NCI-H1436 treated with DMSO at 0.1 percent for 48 hours (cell line): ENCODE measurements at regions not wholly inside any gene's neighbourhood (a gene's known extent, or its start where the extent isn't known, plus 50 kb on each side); places are given as distances from the start of the nearest gene placed in this dataset.

Experiments
- DNase-seq: peaks from one replicate; lab custom pipeline; 2025; lab: John Stamatoyannopoulos, UW

DNA sequence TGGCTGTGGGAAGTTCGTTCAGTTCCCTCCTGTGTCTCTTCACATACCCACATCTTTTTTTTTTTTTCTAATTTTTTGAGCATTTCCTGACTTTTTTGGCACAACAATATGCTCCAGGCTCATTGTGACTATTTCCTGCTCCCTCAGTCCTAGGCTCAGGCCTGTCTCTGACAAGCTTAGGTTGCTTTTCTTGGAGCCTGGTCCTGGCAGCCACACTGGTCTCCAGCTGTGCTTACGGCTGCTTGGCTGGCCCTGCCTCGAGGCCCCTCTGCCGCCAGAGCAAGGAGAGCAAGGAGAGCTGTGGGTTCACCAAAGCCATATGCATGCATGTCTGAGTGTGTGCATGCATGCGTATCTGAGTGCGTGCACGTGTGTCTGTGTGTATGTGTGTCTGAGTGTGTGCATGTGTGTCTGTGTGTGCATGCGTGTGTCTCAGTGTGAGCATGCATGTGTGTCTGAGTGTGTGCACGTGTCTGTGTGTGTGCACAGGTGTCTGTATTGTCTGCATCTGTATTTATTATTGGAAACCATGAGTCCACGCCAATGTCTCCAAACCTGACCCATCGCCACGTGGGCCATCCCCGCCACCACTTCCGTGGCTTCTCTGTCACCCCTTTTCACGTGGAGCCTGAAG, 766.1 kb upstream of the SALL3 start:
- DNase-seq: no peak

- no peak for DNase-seq
Observed at GRCh38 chr18:78221496-78221895, 758.1 kb upstream of the SALL3 start.

- no peak for DNase-seq
Observed at GRCh38 chr18:78228974-78229373, 750.6 kb upstream of the SALL3 start.

DNA sequence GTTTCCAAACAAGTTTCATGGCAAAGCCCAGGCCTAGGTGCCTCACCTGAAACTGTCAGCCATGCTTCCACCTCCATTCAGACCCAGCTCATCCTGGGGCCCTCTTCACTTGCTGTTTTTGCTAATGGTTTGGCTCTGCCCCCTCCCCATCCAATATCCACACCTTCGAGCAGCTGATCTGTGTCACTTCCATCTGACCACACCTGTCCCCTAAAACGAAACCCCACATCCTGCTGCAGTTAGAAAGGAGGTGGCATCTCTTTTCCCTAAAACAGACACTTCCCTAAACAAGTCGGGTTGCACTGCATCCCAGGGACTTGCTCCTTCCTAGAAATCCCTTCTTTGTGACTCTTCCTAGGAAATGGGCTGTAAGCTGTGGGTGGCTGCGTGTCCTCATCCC, 748.7 kb upstream of the SALL3 start:
- DNase-seq: no peak

DNA sequence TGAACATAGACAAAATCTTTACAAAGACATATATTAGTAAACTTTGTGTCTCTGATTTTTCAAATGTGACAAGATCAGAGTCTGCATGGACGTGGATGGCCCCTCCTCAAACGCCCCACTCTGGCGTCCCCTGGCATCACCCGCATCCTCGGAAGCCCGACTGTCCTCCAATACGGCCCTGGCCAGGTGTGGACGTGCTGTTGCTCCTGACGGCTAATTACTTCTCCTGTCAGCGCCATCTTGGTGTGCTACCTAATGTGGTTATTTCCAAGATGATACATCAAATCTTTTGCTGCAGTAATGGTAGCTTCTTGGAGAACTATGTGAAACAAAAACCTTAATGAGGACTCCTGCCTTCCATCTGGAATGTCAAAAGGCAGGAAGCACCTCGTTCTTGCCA, 747.4 kb upstream of the SALL3 start:
- no peak for DNase-seq

- no peak for DNase-seq
Observed at GRCh38 chr18:78237864-78238263, 741.8 kb upstream of the SALL3 start.

DNA sequence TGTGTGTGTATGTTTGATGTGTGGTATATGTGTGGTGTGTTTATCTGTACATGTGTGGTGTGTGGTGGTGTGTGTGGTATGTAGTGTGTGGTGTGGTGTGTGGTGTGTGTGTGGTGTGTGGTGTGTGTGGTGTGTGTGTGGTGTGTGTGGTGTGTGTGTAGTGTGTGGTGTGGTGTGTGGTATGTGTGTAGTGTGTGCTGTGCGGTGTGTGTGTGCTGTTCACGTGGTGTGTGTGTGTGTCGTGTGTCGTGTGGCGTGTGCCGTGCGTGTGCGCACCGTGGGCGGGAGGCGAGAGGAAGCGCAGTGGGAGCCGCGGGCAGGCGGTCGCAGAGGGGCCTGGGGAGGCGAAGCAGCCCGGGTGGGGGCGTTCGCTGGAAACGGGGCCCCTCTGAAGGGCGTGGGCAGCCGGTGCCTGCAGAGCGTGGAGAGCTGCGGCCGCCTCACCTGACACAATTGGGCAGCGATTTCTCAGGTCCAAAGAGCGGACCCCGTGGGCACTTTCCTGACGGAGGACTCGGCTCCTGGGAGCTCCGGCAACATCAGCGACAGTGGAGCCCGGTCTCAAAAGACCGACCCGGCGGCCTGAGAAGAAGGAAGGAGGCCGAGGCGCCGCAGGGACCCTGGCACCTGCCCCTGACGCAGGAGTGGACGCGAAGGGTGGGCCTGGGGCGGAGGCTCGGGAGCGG, 741.1 kb upstream of the SALL3 start:
- no peak for DNase-seq

DNA sequence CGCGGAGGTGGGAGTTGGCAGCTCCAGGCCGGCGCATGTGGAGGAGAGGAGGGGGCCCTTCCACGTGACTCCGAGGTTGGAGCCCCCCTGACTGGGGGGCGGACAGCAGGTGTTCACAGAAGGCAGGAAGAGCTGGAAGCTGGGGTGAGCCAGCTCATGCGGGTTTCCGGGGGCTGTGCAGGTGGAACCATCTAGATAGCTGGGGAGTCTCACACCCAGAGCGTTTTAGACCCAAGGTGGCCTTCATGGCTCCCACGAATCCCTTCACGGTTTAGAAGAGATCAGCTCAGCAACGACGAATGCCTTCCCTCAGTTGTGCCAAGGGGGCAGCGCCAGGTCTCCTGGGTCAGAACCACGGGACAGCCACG, 740.5 kb upstream of the SALL3 start:
- no peak for DNase-seq

DNA sequence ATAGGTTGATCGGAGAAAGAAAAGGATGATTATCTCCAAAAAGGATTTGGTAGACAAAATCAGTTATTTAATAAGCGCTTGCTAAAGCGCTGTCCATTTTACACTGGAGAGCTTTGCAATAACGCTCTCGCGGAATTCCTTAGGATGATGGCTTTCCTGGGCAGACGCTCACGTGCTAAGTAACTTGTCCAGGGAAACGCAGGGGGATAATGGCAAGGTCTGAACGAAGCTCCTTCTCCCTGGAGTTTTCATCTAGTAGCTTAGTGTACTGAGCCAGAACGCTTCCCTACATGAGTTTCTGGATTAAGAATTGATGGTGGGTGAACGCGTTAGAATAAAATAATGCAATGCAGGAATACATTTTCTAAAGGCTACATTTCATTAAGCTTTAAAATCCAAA, 739.5 kb upstream of the SALL3 start:
- no peak for DNase-seq

- no peak for DNase-seq
Observed at GRCh38 chr18:78240627-78241252, 738.9 kb upstream of the SALL3 start.

- no peak for DNase-seq
Observed at GRCh38 chr18:78241535-78242253, 737.9 kb upstream of the SALL3 start.

- DNase-seq: no peak
Observed at GRCh38 chr18:78242254-78242643, 737.4 kb upstream of the SALL3 start.

- DNase-seq: no peak
Observed at GRCh38 chr18:78242806-78243205, 736.8 kb upstream of the SALL3 start.

DNA sequence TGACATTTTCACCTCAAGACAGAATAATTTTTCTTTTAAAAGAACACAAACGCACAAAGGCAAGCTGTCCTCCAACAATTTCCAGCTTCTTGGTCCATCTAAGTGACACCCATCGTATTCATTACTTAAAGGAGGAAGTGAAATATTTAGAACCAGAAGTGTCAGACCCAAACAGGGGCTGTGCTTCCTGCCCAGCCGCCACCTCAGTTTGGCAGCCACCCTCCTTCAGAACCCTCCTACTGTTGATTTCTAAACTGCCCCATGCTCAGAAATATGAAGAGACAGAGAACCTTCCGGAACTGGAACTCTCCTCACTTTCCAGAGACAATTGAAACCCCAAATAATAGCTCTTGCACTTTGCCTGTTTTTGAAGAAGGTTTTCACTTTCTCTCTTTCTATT, 734.8 kb upstream of the SALL3 start:
- DNase-seq: no peak

- DNase-seq: no peak
Observed at GRCh38 chr18:78245451-78245850, 734.2 kb upstream of the SALL3 start.

GRCh38 chr18:78246050-78246449, 733.6 kb upstream of the SALL3 start:
- DNase-seq: no peak

GRCh38 chr18:78246588-78246987, 733.0 kb upstream of the SALL3 start:
- no peak for DNase-seq

GRCh38 chr18:78247615-78248289, 731.9 kb upstream of the SALL3 start:
- no peak for DNase-seq

- no peak for DNase-seq
Observed at GRCh38 chr18:78255013-78255412, 724.6 kb upstream of the SALL3 start.

- DNase-seq: no peak
Observed at GRCh38 chr18:78268226-78268988, 711.2 kb upstream of the SALL3 start.

GRCh38 chr18:78271790-78272189, 707.8 kb upstream of the SALL3 start:
- DNase-seq: no peak

DNA sequence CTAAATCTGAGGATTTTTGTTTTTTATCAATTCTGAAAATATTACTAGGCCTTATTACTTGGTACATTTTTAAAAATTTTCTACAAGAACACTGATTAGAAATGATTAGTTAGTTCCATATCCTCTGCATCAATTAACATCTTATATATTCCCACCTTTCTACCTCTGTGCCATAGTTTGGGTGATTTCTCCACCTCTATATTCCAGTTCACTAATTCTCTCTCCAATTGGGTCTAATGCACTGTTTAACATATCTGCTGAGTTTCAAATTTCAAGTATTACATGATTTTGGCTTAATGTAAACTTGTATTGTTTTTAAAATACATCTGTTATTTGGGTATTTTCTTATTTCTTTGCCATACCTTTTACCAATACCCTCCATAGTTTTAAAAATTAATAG, 705.7 kb upstream of the SALL3 start:
- DNase-seq: no peak
